HCT116 (cell line): ENCODE measurements at regions not wholly inside any gene's neighbourhood (a gene's known extent, or its start where the extent isn't known, plus 50 kb on each side); places are given as distances from the start of the nearest gene placed in this dataset.

Source experiments
- ATAC-seq: fragments of 200-7000 bp; cut with Tn5 transposase; 2 replicates; pipeline ENCODE4 v1.9.1; 2020; ENCODE audit warnings: mild to moderate bottlenecking, moderate library complexity
- BruUV-seq: library from RNA; stranded (reverse); fragments of 400-500 nt; replicated peaks from 2 replicates; lab custom pipeline; 2021; lab: Mats Ljungman, UMichigan
- CTCF ChIA-PET: fragments of 300-600 bp; sonication (Branson Sonifier 250); formaldehyde crosslinking; loops from one replicate; lab custom pipeline; 2021; ENCODE audit warnings: antibody characterized with exemption; lab: Charles Lee
- POLR2A ChIA-PET: fragments of 300-600, 350-600 bp; sonication (Branson Sonifier 250); formaldehyde crosslinking; loops from one replicate; lab custom pipeline; 2021; ENCODE audit warnings: antibody characterized with exemption; lab: Charles Lee
- RAD21 ChIA-PET, 2 experiments: fragments of 300-600 bp; sonication (Branson Sonifier 250); formaldehyde crosslinking; loops; one replicate each; lab custom pipeline; 2023; ENCODE audit warnings: low total read pairs in 2 of 2; ENCODE audit not compliant: uncharacterized antibody in 2 of 2, unreplicated experiment in 2 of 2, low non-redundant PET in 1 of 2; lab: Charles Lee
- DNase-seq: peaks from one replicate; pipeline ENCODE4 v3.0.0-alpha.2; 2010; ENCODE audit warnings: low read depth, low spot score
- H2AFZ ChIP-seq: fragments of 200-600 bp; shearing (Covaris generic), sonication (generic); 2 replicates; pipeline ENCODE4 v1.6.1; 2017; ENCODE audit warnings: low read depth, mixed run types, mixed read lengths, antibody characterized with exemption, low read length; ENCODE audit not compliant: poor library complexity, severe bottlenecking
- H3K27ac ChIP-seq: 2 replicates; pipeline ENCODE4 v1.5.1; 2012; ENCODE audit warnings: low read depth, low read length
- H3K27me3 ChIP-seq: fragments of 200-600 bp; sonication (generic); 2 replicates; pipeline ENCODE4 v1.6.1; 2016; ENCODE audit warnings: mixed run types, low read length, mixed read lengths; ENCODE audit not compliant: insufficient read depth
- H3K36me3 ChIP-seq, 2 experiments: fragments of 200-500 bp in 1 of 2; fragments of 200-600 bp in 1 of 2; sonication (Bioruptor generic) in 1 of 2; sonication (generic) in 1 of 2; 2 replicates each; pipeline versions ENCODE4 v1.5.1 to v1.6.1; 2014 to 2016; ENCODE audit warnings: low read length in 2 of 2, inconsistent platforms in 1 of 2, mixed read lengths in 1 of 2, mixed run types in 1 of 2; ENCODE audit not compliant: insufficient read depth in 2 of 2, control insufficient read depth in 1 of 2
- H3K4me1 ChIP-seq, 2 experiments: fragments of 200-600 bp in 1 of 2; sonication (generic) in 1 of 2; 2 replicates each; pipeline versions ENCODE4 v1.5.1 to v1.6.1; 2012 to 2017; ENCODE audit warnings: low read length in 2 of 2, inconsistent platforms in 1 of 2, mild to moderate bottlenecking in 1 of 2, mixed read lengths in 1 of 2, mixed run types in 1 of 2, moderate library complexity in 1 of 2; ENCODE audit not compliant: insufficient read depth in 2 of 2, control insufficient read depth in 1 of 2
- H3K4me2 ChIP-seq: fragments of 200-600 bp; sonication (generic); 2 replicates; pipeline ENCODE4 v1.6.1; 2017; ENCODE audit warnings: mixed run types, low read length, mixed read lengths
- H3K4me3 ChIP-seq, 2 experiments: fragments of 200-600 bp in 1 of 2; sonication (generic) in 1 of 2; replicated peaks in 1 of 2; 2 replicates each; pipeline ENCODE4 v1.5.1; 2011 to 2016; ENCODE audit warnings: low read length in 2 of 2, control low read depth in 1 of 2, low read depth in 1 of 2, mild to moderate bottlenecking in 1 of 2, mixed read lengths in 1 of 2, mixed run types in 1 of 2
- H3K79me2 ChIP-seq: fragments of 200-600 bp; sonication (generic); 2 replicates; pipeline ENCODE4 v1.6.1; 2017; ENCODE audit warnings: mild to moderate bottlenecking, mixed run types, low read length, moderate library complexity, mixed read lengths; ENCODE audit not compliant: insufficient read depth
- H3K9ac ChIP-seq: fragments of 200-600 bp; sonication (generic); 2 replicates; pipeline ENCODE4 v1.6.1; 2016; ENCODE audit warnings: low read length, mixed read lengths
- H3K9me2 ChIP-seq: fragments of 200-600 bp; sonication (generic), shearing (Covaris generic); 2 replicates; pipeline ENCODE4 v1.6.1; 2017; ENCODE audit warnings: mixed run types, mild to moderate bottlenecking, moderate library complexity; ENCODE audit not compliant: insufficient read depth
- H3K9me3 ChIP-seq, 2 experiments: fragments of 200-500 bp in 1 of 2; fragments of 200-600 bp in 1 of 2; sonication (Bioruptor generic) in 1 of 2; sonication (generic) in 1 of 2; 2 replicates each; pipeline ENCODE4 v1.6.1; 2014 to 2017; ENCODE audit warnings: low read length in 2 of 2, mixed read lengths in 2 of 2, inconsistent platforms in 1 of 2, low read depth in 1 of 2, mild to moderate bottlenecking in 1 of 2, mixed run types in 1 of 2, moderate library complexity in 1 of 2; ENCODE audit not compliant: control insufficient read depth in 1 of 2, insufficient read depth in 1 of 2
- H4K20me1 ChIP-seq: fragments of 200-600 bp; sonication (generic), shearing (Covaris generic); 2 replicates; pipeline ENCODE4 v1.6.1; 2017; ENCODE audit warnings: mixed run types, mild to moderate bottlenecking, moderate library complexity; ENCODE audit not compliant: insufficient read depth
- ATF3 ChIP-seq: IDR thresholded peaks from 2 replicates; pipeline ENCODE4 v1.6.1; 2012
- CEBPB ChIP-seq: IDR thresholded peaks from 2 replicates; pipeline ENCODE4 v1.6.1; 2012; ENCODE audit warnings: low read depth
- CTCF ChIP-seq, 3 experiments: fragments of 200-600 bp in 1 of 3; sonication (generic) in 1 of 3; IDR thresholded peaks in 2 of 3; conservative IDR thresholded peaks in 1 of 3; 2 replicates each; pipeline ENCODE4 v1.5.1; 2012 to 2017; ENCODE audit warnings: low read depth in 2 of 3, low read length in 2 of 3, antibody characterized with exemption in 1 of 3, borderline replicate concordance in 1 of 3, control low read depth in 1 of 3, mild to moderate bottlenecking in 1 of 3, mixed read lengths in 1 of 3, mixed run types in 1 of 3, moderate library complexity in 1 of 3; ENCODE audit not compliant: insufficient read depth in 1 of 3
- ELF1 ChIP-seq: IDR thresholded peaks from 2 replicates; pipeline ENCODE4 v1.6.1; 2012; ENCODE audit warnings: low read depth, borderline replicate concordance
- EZH2 ChIP-seq: fragments of 200-600 bp; sonication (generic); IDR thresholded peaks from 2 replicates; pipeline ENCODE4 v1.6.1; 2017; ENCODE audit warnings: antibody characterized with exemption, mixed run types
- EZH2phosphoT487 ChIP-seq: fragments of 200-600 bp; IDR thresholded peaks from 2 replicates; pipeline ENCODE4 v1.6.1; 2018; ENCODE audit warnings: antibody characterized with exemption, borderline replicate concordance
- FOSL1 ChIP-seq: IDR thresholded peaks from 2 replicates; pipeline ENCODE4 v1.6.1; 2012; ENCODE audit warnings: low read depth
- JUND ChIP-seq: IDR thresholded peaks from 2 replicates; pipeline ENCODE4 v1.6.1; 2012
- POLR2A ChIP-seq: IDR thresholded peaks from 2 replicates; pipeline ENCODE4 v1.7.0; 2011; ENCODE audit warnings: borderline replicate concordance; ENCODE audit not compliant: insufficient read depth, insufficient read length; ENCODE audit errors: extremely low read depth
- POLR2AphosphoS5 ChIP-seq: IDR thresholded peaks from 2 replicates; pipeline ENCODE4 v1.6.1; 2011; ENCODE audit warnings: mild to moderate bottlenecking, low read depth, low read length, moderate library complexity
- RAD21 ChIP-seq: IDR thresholded peaks from 2 replicates; pipeline ENCODE4 v1.6.1; 2012; ENCODE audit warnings: low read depth, mild to moderate bottlenecking
- REST ChIP-seq: IDR thresholded peaks from 2 replicates; pipeline ENCODE4 v1.6.1; 2012; ENCODE audit warnings: low read depth
- SIN3A ChIP-seq: IDR thresholded peaks from 2 replicates; pipeline ENCODE4 v1.6.1; 2012; ENCODE audit warnings: low read depth
- SP1 ChIP-seq: IDR thresholded peaks from 2 replicates; pipeline ENCODE4 v1.6.1; 2012; ENCODE audit warnings: low read depth
- SRF ChIP-seq: IDR thresholded peaks from 2 replicates; pipeline ENCODE4 v1.6.1; 2012; ENCODE audit warnings: low read depth
- YY1 ChIP-seq: IDR thresholded peaks from 2 replicates; pipeline ENCODE4 v1.6.1; 2011; ENCODE audit warnings: low read length, low read depth, moderate library complexity, mild to moderate bottlenecking; ENCODE audit not compliant: insufficient replicate concordance; ENCODE audit errors: extremely low read depth
- ZBTB33 ChIP-seq: IDR thresholded peaks from 2 replicates; pipeline ENCODE4 v1.6.1; 2011; ENCODE audit warnings: mild to moderate bottlenecking, low read length, moderate library complexity; ENCODE audit not compliant: insufficient replicate concordance; ENCODE audit errors: extremely low read depth
- ZFX ChIP-seq: fragments of 450-650 bp; IDR thresholded peaks from 2 replicates; pipeline ENCODE4 v1.6.1; 2017
- ZNF274 ChIP-seq: fragments of 200-500 bp; sonication (Bioruptor generic); IDR thresholded peaks from 2 replicates; pipeline ENCODE4 v1.6.1; 2014; ENCODE audit warnings: mild to moderate bottlenecking, low read depth, low read length, inconsistent platforms
- intact Hi-C: fragments of 100-400 bp; cut with micrococcal nuclease; formaldehyde crosslinking; loops from 2 replicates; pipeline ENCODE4 v1.10.0; 2022

- no peak overlapping the region for H2AFZ ChIP-seq
- no peaks in the 10 kb centered on the region for H4K20me1 ChIP-seq
- no peak for ATAC-seq
- ChIA-PET CTCF (no interaction called here), POLR2A (no interaction called here), RAD21 (no interaction called here)
- H3K9ac ChIP-seq: no peak overlapping the region
- H3K79me2 ChIP-seq: no peaks in the 10 kb centered on the region
- intact Hi-C loops: no loop called here
- no peaks in the 10 kb centered on the region for H3K36me3 ChIP-seq
- no peaks in the 10 kb centered on the region for H3K27me3 ChIP-seq
- no peak overlapping the region for H3K27ac ChIP-seq
- no peaks in the 10 kb centered on the region for H3K9me2 ChIP-seq
- no peak overlapping the region for H3K4me3 ChIP-seq
- no peak for TF ChIP-seq FOSL1
- no peak for TF ChIP-seq ZBTB33
- TF ChIP-seq EZH2phosphoT487: no peak
- no peak for TF ChIP-seq REST
- no peak for TF ChIP-seq SIN3A
- no peak for TF ChIP-seq YY1
- TF ChIP-seq ELF1: no peak
- TF ChIP-seq SRF: no peak
- no peak for TF ChIP-seq SP1
- no peak for TF ChIP-seq CEBPB
- TF ChIP-seq JUND: no peak
- no peak for TF ChIP-seq EZH2
- no peak for TF ChIP-seq ZFX
- TF ChIP-seq ATF3: no peak
- TF ChIP-seq ZNF274: no peak
- no peak for TF ChIP-seq POLR2AphosphoS5
- no peak for TF ChIP-seq RAD21
- no peak for TF ChIP-seq POLR2A
- TF ChIP-seq CTCF (IDR thresholded peaks at IDR 0.05 in 2 of 3, conservative IDR thresholded peaks at IDR 0.05 in 1 of 3; ENCODE audit: borderline replicate concordance in 1 of 3, insufficient read depth in 1 of 3, low read depth in 2 of 3, low read length in 2 of 3): no peak
- H3K4me2 ChIP-seq: no peak overlapping the region
- no peaks in the 10 kb centered on the region for H3K9me3 ChIP-seq
- peaks cover 7 to 16% of the 10 kb centered on the region in 2 experiments for H3K4me1 ChIP-seq
- no peak for DNase-seq
- no TSS peak for BruUV-seq
Observed at GRCh38 chr6:21984135-21984534, 312.7 kb downstream of the PRL start.
